ENCODE measurements at regions not wholly inside any gene's neighbourhood (a gene's known extent, or its start where the extent isn't known, plus 50 kb on each side); places are given as distances from the start of the nearest gene placed in this dataset.

DNA sequence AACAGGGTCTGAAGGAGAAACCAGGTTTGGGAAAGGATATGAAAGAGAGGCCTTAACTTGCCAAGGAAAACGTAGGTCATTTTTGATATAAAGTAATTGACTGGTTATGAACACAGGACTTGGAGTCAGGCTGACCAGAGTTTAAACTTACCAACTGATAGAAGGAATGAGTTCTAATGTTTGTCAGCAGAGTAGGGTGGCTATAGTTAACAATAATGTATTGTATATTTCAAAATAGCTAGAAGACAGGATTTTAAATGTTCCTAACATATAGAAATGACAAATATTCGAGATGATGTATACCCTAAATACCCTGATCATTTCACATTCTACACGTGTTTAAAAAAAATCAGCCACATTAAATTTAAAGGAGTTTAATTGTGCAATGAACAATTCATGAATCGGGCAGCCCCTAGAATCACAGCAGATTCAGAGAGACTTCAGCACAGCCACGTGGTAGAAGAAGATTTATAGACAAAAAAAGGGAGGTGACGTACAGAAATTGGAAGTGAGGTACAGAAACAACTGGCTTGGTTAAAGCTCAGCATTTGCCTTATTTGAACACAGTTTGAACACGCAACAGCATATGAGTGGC, 52.5 kb upstream of the PLEKHG7 start:
- Histone ChIP-seq H3K9ac (no peak overlapping the region), H3K9me3 (no peaks in the 10 kb centered on the region), H3K79me2 (ENCODE audit: insufficient read depth) (no peaks in the 10 kb centered on the region), H3K4me2 (no peak overlapping the region), H3K9me2 (no peaks in the 10 kb centered on the region), H3K4me1 (ENCODE audit: control insufficient read depth in 1 of 2, insufficient read depth in 2 of 2, low read depth in 1 of 2, low read length in 1 of 2) (peaks cover 0 to 5% of the 10 kb centered on the region in 2 experiments; a peak in 1 of 4 replicates), H3K4me3 (ENCODE audit: low read depth in 2 of 2, low read length in 1 of 2) (no peak overlapping the region; a peak in 1 of 4 replicates), H3K36me3 (replicated peaks in 1 of 2; ENCODE audit: control insufficient read depth in 1 of 2, insufficient read depth in 2 of 2, low read length in 1 of 2) (no peaks in the 10 kb centered on the region), H3K27ac (ENCODE audit: low read depth in 2 of 2, low read length in 1 of 2) (no peak overlapping the region), H3K27me3 (ENCODE audit: insufficient read depth) (no peaks in the 10 kb centered on the region), H2AFZ (ENCODE audit: low read depth) (no peak overlapping the region), H4K20me1 (ENCODE audit: insufficient read depth) (no peaks in the 10 kb centered on the region), H3F3A (replicated peaks; ENCODE audit: insufficient read depth) (no peaks in the 10 kb centered on the region)
- DNase-seq: no peak
- ChIA-PET CTCF (interaction anchor here (0.6 to 3.1 kb wide), 13 partner anchors 10 to 1289 kb away, joined by 3 to 18 read pairs (median 5); no protein-coding TSS in a partner anchor), POLR2A (no interaction called here)
- TF ChIP-seq USF2 (IDR thresholded peaks at IDR 0.05; ENCODE audit: borderline replicate concordance, low read depth, low read length) (no peak), MXI1 (IDR thresholded peaks at IDR 0.05; ENCODE audit: low read depth, low read length) (no peak), POLR2AphosphoS5 (IDR thresholded peaks at IDR 0.05; ENCODE audit: low read depth, low read length) (no peak), PBX3 (IDR thresholded peaks at IDR 0.05) (no peak), RAD21 (IDR thresholded peaks at IDR 0.05; ENCODE audit: low read length) (no peak), MEF2A (IDR thresholded peaks at IDR 0.05; ENCODE audit: borderline replicate concordance, low read depth) (no peak), RCOR1 (IDR thresholded peaks at IDR 0.05; ENCODE audit: low read length) (no peak), SIN3A (IDR thresholded peaks at IDR 0.05; ENCODE audit: borderline replicate concordance, low read depth, low read length) (no peak), TCF12 (IDR thresholded peaks at IDR 0.05) (no peak), FOXJ3 (CRISPR knock-in tag; IDR thresholded peaks at IDR 0.05) (no peak)
- TF ChIP-seq, protein P1, sequence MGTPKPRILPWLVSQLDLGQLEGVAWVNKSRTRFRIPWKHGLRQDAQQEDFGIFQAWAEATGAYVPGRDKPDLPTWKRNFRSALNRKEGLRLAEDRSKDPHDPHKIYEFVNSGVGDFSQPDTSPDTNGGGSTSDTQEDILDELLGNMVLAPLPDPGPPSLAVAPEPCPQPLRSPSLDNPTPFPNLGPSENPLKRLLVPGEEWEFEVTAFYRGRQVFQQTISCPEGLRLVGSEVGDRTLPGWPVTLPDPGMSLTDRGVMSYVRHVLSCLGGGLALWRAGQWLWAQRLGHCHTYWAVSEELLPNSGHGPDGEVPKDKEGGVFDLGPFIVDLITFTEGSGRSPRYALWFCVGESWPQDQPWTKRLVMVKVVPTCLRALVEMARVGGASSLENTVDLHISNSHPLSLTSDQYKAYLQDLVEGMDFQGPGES (IDR thresholded peaks at IDR 0.05; ENCODE audit: low read depth, low read length): no peak
- TF ChIP-seq, protein P2, sequence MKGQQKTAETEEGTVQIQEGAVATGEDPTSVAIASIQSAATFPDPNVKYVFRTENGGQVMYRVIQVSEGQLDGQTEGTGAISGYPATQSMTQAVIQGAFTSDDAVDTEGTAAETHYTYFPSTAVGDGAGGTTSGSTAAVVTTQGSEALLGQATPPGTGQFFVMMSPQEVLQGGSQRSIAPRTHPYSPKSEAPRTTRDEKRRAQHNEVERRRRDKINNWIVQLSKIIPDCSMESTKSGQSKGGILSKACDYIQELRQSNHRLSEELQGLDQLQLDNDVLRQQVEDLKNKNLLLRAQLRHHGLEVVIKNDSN (IDR thresholded peaks at IDR 0.05; ENCODE audit: borderline replicate concordance, low read depth): no peak
- WGBS (ENCODE audit: low lambda C conversion rate): 44% methylated on average over 7 of the region's 7 CpGs
